ENCODE measurements at regions not wholly inside any gene's neighbourhood (a gene's known extent, or its start where the extent isn't known, plus 50 kb on each side); places are given as distances from the start of the nearest gene placed in this dataset.

DNA sequence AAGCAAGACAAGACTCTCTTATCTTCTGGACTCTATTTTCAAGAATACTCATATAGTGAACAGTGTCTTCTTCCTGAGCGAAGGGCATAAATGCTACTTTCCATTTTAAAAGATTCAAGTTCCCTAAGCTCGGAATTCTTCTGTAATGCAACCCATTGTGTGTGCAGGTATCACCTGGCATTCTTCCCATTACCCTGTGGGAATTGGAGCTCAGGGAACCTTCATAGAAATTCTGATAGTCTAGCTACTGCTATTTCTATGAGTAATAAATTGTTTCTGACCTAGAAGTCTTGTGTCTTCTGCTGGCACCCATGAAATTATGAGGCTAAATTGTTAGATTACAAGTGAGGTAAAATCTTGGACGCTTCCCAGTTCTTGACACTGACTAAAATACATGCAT lies 324.1 kb upstream of the DIPK2B start:
- Histone ChIP-seq H3K4me1 (ENCODE audit: control insufficient read depth, insufficient read depth, low read length) (no peaks in the 10 kb centered on the region), H3K27ac (ENCODE audit: low read length) (no peak overlapping the region), H3K9me3 (ENCODE audit: control insufficient read depth, insufficient read depth, low read depth, low read length) (no peaks in the 10 kb centered on the region), H3K4me3 (ENCODE audit: low read depth in 2 of 2, low read length in 2 of 2) (no peak overlapping the region), H3K27me3 (ENCODE audit: control insufficient read depth, insufficient read depth, low read length) (no peaks in the 10 kb centered on the region), H3K36me3 (ENCODE audit: control insufficient read depth, insufficient read depth, low read length) (no peaks in the 10 kb centered on the region)
- no TSS peak for BruUV-seq (replicated peaks)
- in situ Hi-C loops (cut with HindIII; ENCODE audit: low pct_unique_long_range_greater_than_20kb, low sequenced_read_pairs), result no loop called here
- ATAC-seq (no peak), DNase-seq (ENCODE audit: low read depth, low spot score) (no peak)
- TF ChIP-seq SIN3A (IDR thresholded peaks at IDR 0.05; ENCODE audit: borderline replicate concordance, insufficient read depth, low read depth, low read length), result no peak
- TF ChIP-seq, protein P1, sequence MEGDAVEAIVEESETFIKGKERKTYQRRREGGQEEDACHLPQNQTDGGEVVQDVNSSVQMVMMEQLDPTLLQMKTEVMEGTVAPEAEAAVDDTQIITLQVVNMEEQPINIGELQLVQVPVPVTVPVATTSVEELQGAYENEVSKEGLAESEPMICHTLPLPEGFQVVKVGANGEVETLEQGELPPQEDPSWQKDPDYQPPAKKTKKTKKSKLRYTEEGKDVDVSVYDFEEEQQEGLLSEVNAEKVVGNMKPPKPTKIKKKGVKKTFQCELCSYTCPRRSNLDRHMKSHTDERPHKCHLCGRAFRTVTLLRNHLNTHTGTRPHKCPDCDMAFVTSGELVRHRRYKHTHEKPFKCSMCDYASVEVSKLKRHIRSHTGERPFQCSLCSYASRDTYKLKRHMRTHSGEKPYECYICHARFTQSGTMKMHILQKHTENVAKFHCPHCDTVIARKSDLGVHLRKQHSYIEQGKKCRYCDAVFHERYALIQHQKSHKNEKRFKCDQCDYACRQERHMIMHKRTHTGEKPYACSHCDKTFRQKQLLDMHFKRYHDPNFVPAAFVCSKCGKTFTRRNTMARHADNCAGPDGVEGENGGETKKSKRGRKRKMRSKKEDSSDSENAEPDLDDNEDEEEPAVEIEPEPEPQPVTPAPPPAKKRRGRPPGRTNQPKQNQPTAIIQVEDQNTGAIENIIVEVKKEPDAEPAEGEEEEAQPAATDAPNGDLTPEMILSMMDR (IDR thresholded peaks at IDR 0.05), result no peak
- no peak for TF ChIP-seq TCF7L2 (IDR thresholded peaks at IDR 0.05; ENCODE audit: low read depth, low read length)
- TF ChIP-seq, protein P2, sequence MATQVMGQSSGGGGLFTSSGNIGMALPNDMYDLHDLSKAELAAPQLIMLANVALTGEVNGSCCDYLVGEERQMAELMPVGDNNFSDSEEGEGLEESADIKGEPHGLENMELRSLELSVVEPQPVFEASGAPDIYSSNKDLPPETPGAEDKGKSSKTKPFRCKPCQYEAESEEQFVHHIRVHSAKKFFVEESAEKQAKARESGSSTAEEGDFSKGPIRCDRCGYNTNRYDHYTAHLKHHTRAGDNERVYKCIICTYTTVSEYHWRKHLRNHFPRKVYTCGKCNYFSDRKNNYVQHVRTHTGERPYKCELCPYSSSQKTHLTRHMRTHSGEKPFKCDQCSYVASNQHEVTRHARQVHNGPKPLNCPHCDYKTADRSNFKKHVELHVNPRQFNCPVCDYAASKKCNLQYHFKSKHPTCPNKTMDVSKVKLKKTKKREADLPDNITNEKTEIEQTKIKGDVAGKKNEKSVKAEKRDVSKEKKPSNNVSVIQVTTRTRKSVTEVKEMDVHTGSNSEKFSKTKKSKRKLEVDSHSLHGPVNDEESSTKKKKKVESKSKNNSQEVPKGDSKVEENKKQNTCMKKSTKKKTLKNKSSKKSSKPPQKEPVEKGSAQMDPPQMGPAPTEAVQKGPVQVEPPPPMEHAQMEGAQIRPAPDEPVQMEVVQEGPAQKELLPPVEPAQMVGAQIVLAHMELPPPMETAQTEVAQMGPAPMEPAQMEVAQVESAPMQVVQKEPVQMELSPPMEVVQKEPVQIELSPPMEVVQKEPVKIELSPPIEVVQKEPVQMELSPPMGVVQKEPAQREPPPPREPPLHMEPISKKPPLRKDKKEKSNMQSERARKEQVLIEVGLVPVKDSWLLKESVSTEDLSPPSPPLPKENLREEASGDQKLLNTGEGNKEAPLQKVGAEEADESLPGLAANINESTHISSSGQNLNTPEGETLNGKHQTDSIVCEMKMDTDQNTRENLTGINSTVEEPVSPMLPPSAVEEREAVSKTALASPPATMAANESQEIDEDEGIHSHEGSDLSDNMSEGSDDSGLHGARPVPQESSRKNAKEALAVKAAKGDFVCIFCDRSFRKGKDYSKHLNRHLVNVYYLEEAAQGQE (IDR thresholded peaks at IDR 0.05; ENCODE audit: insufficient read depth in 1 of 2, low read depth in 2 of 2, low read length in 1 of 2), result no peak
- intact Hi-C loops (cut with micrococcal nuclease; ENCODE audit: unreplicated experiment), result no loop called here
- CTCF ChIA-PET, result no interaction called here
- POLR2A ChIA-PET, result no interaction called here

DNA sequence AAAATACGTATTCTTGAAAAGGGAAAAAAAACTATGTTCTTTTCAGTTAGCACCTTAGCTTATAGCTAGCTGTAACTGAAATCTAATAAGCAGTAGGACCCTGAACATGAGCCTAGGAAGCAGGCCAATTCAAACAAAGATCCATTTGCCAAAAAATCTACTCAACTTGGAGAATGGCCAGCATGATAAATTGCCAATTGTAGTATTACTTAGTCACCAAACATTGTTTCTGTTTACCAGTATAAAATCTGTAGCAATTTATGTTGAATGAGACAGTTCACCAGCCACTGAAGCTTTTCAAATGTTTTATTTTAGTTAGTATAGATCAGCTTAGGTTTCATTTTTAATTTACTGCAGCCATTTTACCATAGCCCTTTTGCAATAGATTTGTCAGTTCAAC lies 323.6 kb upstream of the DIPK2B start:
- Histone ChIP-seq H3K4me3 (ENCODE audit: low read depth in 2 of 2, low read length in 2 of 2) (no peak overlapping the region), H3K4me1 (ENCODE audit: control insufficient read depth, insufficient read depth, low read length) (no peaks in the 10 kb centered on the region), H3K36me3 (ENCODE audit: control insufficient read depth, insufficient read depth, low read length) (no peaks in the 10 kb centered on the region), H3K9me3 (ENCODE audit: control insufficient read depth, insufficient read depth, low read depth, low read length) (no peaks in the 10 kb centered on the region), H3K27me3 (ENCODE audit: control insufficient read depth, insufficient read depth, low read length) (no peaks in the 10 kb centered on the region), H3K27ac (ENCODE audit: low read length) (no peak overlapping the region)
- ChIA-PET CTCF (no interaction called here), POLR2A (no interaction called here)
- no TSS peak for BruUV-seq (replicated peaks)
- in situ Hi-C loops (cut with HindIII; ENCODE audit: low pct_unique_long_range_greater_than_20kb, low sequenced_read_pairs) (no loop called here), intact Hi-C loops (cut with micrococcal nuclease; ENCODE audit: unreplicated experiment) (no loop called here)
- ATAC-seq (no peak), DNase-seq (ENCODE audit: low read depth, low spot score) (no peak)
- TF ChIP-seq, protein P1 (IDR thresholded peaks at IDR 0.05), result no peak
- TF ChIP-seq, protein P2 (IDR thresholded peaks at IDR 0.05; ENCODE audit: insufficient read depth in 1 of 2, low read depth in 2 of 2, low read length in 1 of 2), result no peak
- TF ChIP-seq SIN3A (IDR thresholded peaks at IDR 0.05; ENCODE audit: borderline replicate concordance, insufficient read depth, low read depth, low read length) (no peak), POLR2AphosphoS5 (IDR thresholded peaks at IDR 0.05; ENCODE audit: low read depth, low read length) (no peak), TCF7L2 (IDR thresholded peaks at IDR 0.05; ENCODE audit: low read depth, low read length) (no peak)

Measured in Panc1 (cell line).